CD1c-positive myeloid dendritic cell (primary cell): ENCODE measurements at regions not wholly inside any gene's neighbourhood (a gene's known extent, or its start where the extent isn't known, plus 50 kb on each side); places are given as distances from the start of the nearest gene placed in this dataset.

Experiments used
- DNase-seq: peaks from one replicate; pipeline ENCODE4 v3.0.0-alpha.2; 2016; ENCODE audit errors: extremely low spot score

- DNase-seq, result no peak
Observed at GRCh38 chr1:192522673-192523072, 52.9 kb upstream of the RGS1 start.

GRCh38 chr1:192524223-192524622, 51.4 kb upstream of the RGS1 start:
- no peak for DNase-seq
